ENCODE measurements at regions not wholly inside any gene's neighbourhood (a gene's known extent, or its start where the extent isn't known, plus 50 kb on each side); places are given as distances from the start of the nearest gene placed in this dataset.

DNA sequence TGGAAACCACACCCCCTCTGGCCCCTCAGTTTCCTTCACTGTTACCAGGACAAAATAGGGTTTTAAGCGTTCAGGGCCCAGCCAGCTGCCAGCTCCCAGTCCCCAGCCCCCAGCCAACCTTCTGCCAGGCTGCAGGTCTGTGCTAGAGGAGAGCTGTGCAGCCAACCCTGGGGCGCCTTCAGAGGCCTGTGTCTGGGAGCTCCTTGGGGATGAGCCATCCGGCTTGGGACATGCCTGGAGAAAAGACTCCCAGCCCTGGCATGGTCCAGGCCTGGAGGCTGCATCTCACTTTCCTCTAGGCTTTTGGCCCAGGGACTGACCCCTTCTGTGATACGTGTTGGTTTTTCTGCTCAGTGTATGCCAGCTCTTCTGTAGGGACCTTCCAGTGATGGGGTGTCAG is 487.6 kb upstream of the MGMT start:
- TF ChIP-seq, protein P1, sequence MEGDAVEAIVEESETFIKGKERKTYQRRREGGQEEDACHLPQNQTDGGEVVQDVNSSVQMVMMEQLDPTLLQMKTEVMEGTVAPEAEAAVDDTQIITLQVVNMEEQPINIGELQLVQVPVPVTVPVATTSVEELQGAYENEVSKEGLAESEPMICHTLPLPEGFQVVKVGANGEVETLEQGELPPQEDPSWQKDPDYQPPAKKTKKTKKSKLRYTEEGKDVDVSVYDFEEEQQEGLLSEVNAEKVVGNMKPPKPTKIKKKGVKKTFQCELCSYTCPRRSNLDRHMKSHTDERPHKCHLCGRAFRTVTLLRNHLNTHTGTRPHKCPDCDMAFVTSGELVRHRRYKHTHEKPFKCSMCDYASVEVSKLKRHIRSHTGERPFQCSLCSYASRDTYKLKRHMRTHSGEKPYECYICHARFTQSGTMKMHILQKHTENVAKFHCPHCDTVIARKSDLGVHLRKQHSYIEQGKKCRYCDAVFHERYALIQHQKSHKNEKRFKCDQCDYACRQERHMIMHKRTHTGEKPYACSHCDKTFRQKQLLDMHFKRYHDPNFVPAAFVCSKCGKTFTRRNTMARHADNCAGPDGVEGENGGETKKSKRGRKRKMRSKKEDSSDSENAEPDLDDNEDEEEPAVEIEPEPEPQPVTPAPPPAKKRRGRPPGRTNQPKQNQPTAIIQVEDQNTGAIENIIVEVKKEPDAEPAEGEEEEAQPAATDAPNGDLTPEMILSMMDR (IDR thresholded peaks at IDR 0.05; ENCODE audit: extremely low read depth, missing control alignments): no peak
- DNase-seq (ENCODE audit: low spot score): no peak

DNA sequence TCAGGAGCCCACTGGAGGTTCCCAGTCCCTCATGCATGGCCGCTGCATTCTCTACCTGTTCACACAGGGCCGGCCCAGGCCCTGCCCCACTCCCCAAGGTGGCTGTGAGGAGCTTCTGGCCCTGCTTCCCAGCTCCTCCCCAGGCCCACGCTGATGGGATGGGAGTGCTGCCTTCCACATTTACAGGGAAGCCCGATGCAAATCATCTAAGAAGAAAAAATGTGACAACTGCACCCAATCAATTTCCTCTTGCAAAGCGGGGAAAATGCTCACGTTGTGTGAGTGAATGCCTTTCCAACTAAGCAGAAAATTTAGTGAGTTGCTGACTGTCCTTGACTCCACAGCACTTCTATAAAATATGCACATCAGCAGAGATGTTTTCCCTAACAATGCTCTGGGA is 485.8 kb upstream of the MGMT start:
- TF ChIP-seq, protein P1 (IDR thresholded peaks at IDR 0.05; ENCODE audit: extremely low read depth, missing control alignments): no peak
- DNase-seq (ENCODE audit: low spot score): no peak

- TF ChIP-seq, protein P1 (IDR thresholded peaks at IDR 0.05; ENCODE audit: extremely low read depth, missing control alignments): no peak
- no peak for DNase-seq (ENCODE audit: low spot score)
These were observed 485.0 kb upstream of the MGMT start for GRCh38 chr10:128981881-128982615.

- no peak for DNase-seq (ENCODE audit: low spot score)
- TF ChIP-seq, protein P1 (IDR thresholded peaks at IDR 0.05; ENCODE audit: extremely low read depth, missing control alignments): no peak
These were observed 484.5 kb upstream of the MGMT start for GRCh38 chr10:128982616-128982915.

DNA sequence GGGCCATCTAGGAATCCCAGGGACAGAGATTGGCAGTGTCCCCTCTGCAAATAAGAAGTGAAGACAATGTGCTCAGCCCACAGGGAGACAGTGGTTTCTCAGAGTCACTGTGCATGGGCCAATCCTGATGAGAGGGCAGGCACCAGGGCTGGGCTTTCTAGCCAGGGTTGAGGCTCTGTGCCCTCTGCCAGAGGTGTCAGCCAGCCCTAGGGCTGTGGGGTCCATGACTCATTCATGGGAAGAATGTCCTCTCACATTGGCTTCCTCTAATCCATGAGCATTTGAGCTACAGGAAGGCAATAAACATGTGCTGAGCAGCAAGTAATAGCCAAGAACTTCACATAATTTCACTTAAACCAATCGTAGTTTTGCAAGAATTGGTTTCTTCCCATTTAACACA is 482.0 kb upstream of the MGMT start:
- DNase-seq (ENCODE audit: low spot score): no peak
- TF ChIP-seq, protein P1 (IDR thresholded peaks at IDR 0.05; ENCODE audit: extremely low read depth, missing control alignments): no peak

GRCh38 chr10:128990986-128991385 is 476.1 kb upstream of the MGMT start:
- DNase-seq (ENCODE audit: low spot score): no peak
- TF ChIP-seq, protein P1 (IDR thresholded peaks at IDR 0.05; ENCODE audit: extremely low read depth, missing control alignments): no peak

DNA sequence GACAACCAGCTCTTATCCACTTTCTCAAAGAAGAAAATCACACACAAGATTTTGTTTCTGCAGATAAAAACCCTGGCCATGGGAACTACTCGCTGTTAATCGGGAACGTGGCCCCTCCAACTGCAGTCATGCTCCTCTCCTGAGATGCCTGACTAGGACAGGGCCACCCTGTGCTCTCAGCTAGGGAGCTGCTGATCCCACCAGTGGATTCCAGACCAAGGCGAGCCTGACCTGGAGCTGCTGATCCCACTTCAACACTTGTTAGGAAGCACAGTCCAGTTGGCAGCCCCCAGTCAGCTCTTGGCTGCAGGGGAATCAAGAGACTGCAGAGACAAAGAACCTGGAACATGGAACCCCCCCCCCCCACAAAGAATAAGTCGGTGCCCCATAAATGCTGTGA is 474.3 kb upstream of the MGMT start:
- TF ChIP-seq, protein P1 (IDR thresholded peaks at IDR 0.05; ENCODE audit: extremely low read depth, missing control alignments): no peak
- no peak for DNase-seq (ENCODE audit: low spot score)
